Aorta (tissue), 5 donors: ENCODE measurements at regions not wholly inside any gene's neighbourhood (a gene's known extent, or its start where the extent isn't known, plus 50 kb on each side); places are given as distances from the start of the nearest gene placed in this dataset.

Source experiments
- ATAC-seq: fragments of 200-7000 bp; cut with Tn5 transposase; one replicate; pipeline ENCODE4 v1.9.1; 2022; ENCODE audit warnings: moderate library complexity; ENCODE audit not compliant: low FRiP score
- DNase-seq, 2 donors: peaks; one replicate each; pipeline ENCODE4 v3.0.0-alpha.2; 2020
- H3K27ac ChIP-seq, 2 donors: one replicate each; pipeline ENCODE4 v1.5.1; 2013; ENCODE audit warnings: low read length in 2 of 2, mild to moderate bottlenecking in 2 of 2, moderate library complexity in 2 of 2, control low read depth in 1 of 2, inconsistent platforms in 1 of 2, low read depth in 1 of 2
- H3K27me3 ChIP-seq, 2 donors: one replicate each; pipeline ENCODE4 v1.6.1; 2013; ENCODE audit warnings: control low read depth in 1 of 2, low read length in 1 of 2, mild to moderate bottlenecking in 1 of 2, moderate library complexity in 1 of 2; ENCODE audit not compliant: insufficient read depth in 2 of 2, control insufficient read depth in 1 of 2
- H3K36me3 ChIP-seq, 2 donors: one replicate each; pipeline ENCODE4 v1.6.1; 2013; ENCODE audit warnings: control low read depth in 1 of 2, low read length in 1 of 2, mild to moderate bottlenecking in 1 of 2; ENCODE audit not compliant: insufficient read depth in 2 of 2, control insufficient read depth in 1 of 2
- H3K4me1 ChIP-seq, 2 donors: one replicate each; pipeline ENCODE4 v1.6.1; 2013; ENCODE audit warnings: low read length in 2 of 2, control low read depth in 1 of 2, mild to moderate bottlenecking in 1 of 2, moderate library complexity in 1 of 2; ENCODE audit not compliant: insufficient read depth in 2 of 2, control insufficient read depth in 1 of 2
- H3K4me3 ChIP-seq, 2 donors: one replicate each; pipeline ENCODE4 v1.5.1; 2013; ENCODE audit warnings: low read length in 2 of 2, control low read depth in 1 of 2, mild to moderate bottlenecking in 1 of 2
- H3K9me3 ChIP-seq: one replicate; pipeline ENCODE4 v1.6.1; 2013; ENCODE audit warnings: mild to moderate bottlenecking, low read length; ENCODE audit not compliant: control insufficient read depth
- WGBS, 2 donors: extraction: QIAGEN DNeasy Blood & Tissue Kit; methylation state at CpG; one replicate each; pipeline ENCODE4 v1.1.7; 2013; 5-methylcytosine and 5-hydroxymethylcytosine counted together
- intact Hi-C, 2 donors: fragments of 100-400 bp; cut with DNase I; formaldehyde crosslinking; loops; one replicate each; pipeline versions ENCODE4 v1.14.2 to v1.15.0; 2022
- donor health status: healthy with polysubstance abuse.
- donor health status: Bipolar disorder and iron deficiency.
- donor health status: DM: no; HTN: no; CAD: no.
- donor health status: DM: no; HTN: no; CAD: no.
- donor health status: DM: yes; HTN: yes; CAD: no.

- no peak for ATAC-seq
- Histone ChIP-seq H3K4me3 (no peak overlapping the region), H3K27ac (no peak overlapping the region), H3K9me3 (peaks cover 1% of the 10 kb centered on the region), H3K36me3 (no peaks in the 10 kb centered on the region), H3K27me3 (no peaks in the 10 kb centered on the region), H3K4me1 (no peaks in the 10 kb centered on the region)
- no peak for DNase-seq
- intact Hi-C loops: no loop called here
- WGBS, 2 donors: 73 to 77% methylated on average over 1 of the region's 1 CpG
These were observed 258.4 kb upstream of the CACNA2D1 start for GRCh38 chr7:82701949-82702348.

GRCh38 chr7:82700741-82701140 lies 257.2 kb upstream of the CACNA2D1 start:
- no peak overlapping the region for H3K4me3 ChIP-seq
- H3K27ac ChIP-seq: no peak overlapping the region
- no peaks in the 10 kb centered on the region for H3K36me3 ChIP-seq
- ATAC-seq (no peak), DNase-seq (no peak)
- 58 to 70% methylated on average over 2 of the region's 2 CpGs for WGBS, 2 donors
- peaks cover 1% of the 10 kb centered on the region for H3K9me3 ChIP-seq
- H3K27me3 ChIP-seq: no peaks in the 10 kb centered on the region
- no peaks in the 10 kb centered on the region for H3K4me1 ChIP-seq
- intact Hi-C loops: no loop called here

- H3K36me3 ChIP-seq: no peaks in the 10 kb centered on the region
- peaks cover 1% of the 10 kb centered on the region for H3K9me3 ChIP-seq
- H3K4me3 ChIP-seq: no peak overlapping the region
- intact Hi-C loops: no loop called here
- no peak overlapping the region for H3K27ac ChIP-seq
- ATAC-seq: no peak
- H3K27me3 ChIP-seq: no peaks in the 10 kb centered on the region
- no peaks in the 10 kb centered on the region for H3K4me1 ChIP-seq
- WGBS, 2 donors: 64 to 66% methylated on average over 3 of the region's 3 CpGs
- no peak for DNase-seq
These were observed 256.2 kb upstream of the CACNA2D1 start for GRCh38 chr7:82699773-82700186.

GRCh38 chr7:82697897-82698296 lies 254.3 kb upstream of the CACNA2D1 start:
- ATAC-seq (no peak), DNase-seq (no peak)
- Histone ChIP-seq H3K9me3 (peaks cover 1% of the 10 kb centered on the region), H3K27ac (no peak overlapping the region), H3K36me3 (no peaks in the 10 kb centered on the region), H3K4me3 (no peak overlapping the region), H3K4me1 (no peaks in the 10 kb centered on the region), H3K27me3 (no peaks in the 10 kb centered on the region)
- WGBS, 2 donors: 87 to 94% methylated on average over 3 of the region's 3 CpGs
- intact Hi-C loops: no loop called here

GRCh38 chr7:82696631-82697030 lies 253.1 kb upstream of the CACNA2D1 start:
- Histone ChIP-seq H3K36me3 (no peaks in the 10 kb centered on the region), H3K4me3 (no peak overlapping the region), H3K9me3 (peaks cover 1% of the 10 kb centered on the region), H3K27ac (no peak overlapping the region), H3K4me1 (no peaks in the 10 kb centered on the region), H3K27me3 (no peaks in the 10 kb centered on the region)
- intact Hi-C loops: no loop called here
- ATAC-seq (no peak), DNase-seq (no peak)
- WGBS, 2 donors: 86% methylated on average over 3 of the region's 3 CpGs

- H3K4me3 ChIP-seq: no peak overlapping the region
- no peaks in the 10 kb centered on the region for H3K27me3 ChIP-seq
- intact Hi-C loops: no loop called here
- H3K27ac ChIP-seq: no peak overlapping the region
- ATAC-seq (no peak), DNase-seq (no peak)
- H3K9me3 ChIP-seq: peaks cover 2% of the 10 kb centered on the region
- no peaks in the 10 kb centered on the region for H3K4me1 ChIP-seq
- H3K36me3 ChIP-seq: no peaks in the 10 kb centered on the region
- 81 to 83% methylated on average over 5 of the region's 5 CpGs for WGBS, 2 donors
These were observed 250.4 kb upstream of the CACNA2D1 start for GRCh38 chr7:82694022-82694421.

- H3K9me3 ChIP-seq: peaks cover 2% of the 10 kb centered on the region
- H3K27ac ChIP-seq: no peak overlapping the region
- DNase-seq: no peak
- no peak overlapping the region for H3K4me3 ChIP-seq
- no peaks in the 10 kb centered on the region for H3K36me3 ChIP-seq
- whole genome bisulfite sequencing, 2 donors: 90 to 93% methylated on average over 7 of the region's 7 CpGs
- H3K4me1 ChIP-seq: no peaks in the 10 kb centered on the region
- intact Hi-C loops: no loop called here
- H3K27me3 ChIP-seq: no peaks in the 10 kb centered on the region
- ATAC-seq: no peak
These were observed 247.4 kb upstream of the CACNA2D1 start for GRCh38 chr7:82690929-82691328.

- Histone ChIP-seq H3K4me1 (no peaks in the 10 kb centered on the region), H3K36me3 (no peaks in the 10 kb centered on the region), H3K9me3 (no peaks in the 10 kb centered on the region), H3K27ac (no peak overlapping the region), H3K27me3 (no peaks in the 10 kb centered on the region), H3K4me3 (no peak overlapping the region)
- DNase-seq (no peak), ATAC-seq (no peak)
- 68 to 81% methylated on average over 1 of the region's 1 CpG for WGBS, 2 donors
- intact Hi-C loops: no loop called here
These were observed 241.6 kb upstream of the CACNA2D1 start for GRCh38 chr7:82685214-82685613.

- DNase-seq: no peak
- no peaks in the 10 kb centered on the region for H3K4me1 ChIP-seq
- WGBS, 2 donors: 46% methylated on average over 2 of the region's 2 CpGs
- no peak overlapping the region for H3K4me3 ChIP-seq
- intact Hi-C loops: no loop called here
- no peaks in the 10 kb centered on the region for H3K27me3 ChIP-seq
- H3K36me3 ChIP-seq: no peaks in the 10 kb centered on the region
- H3K9me3 ChIP-seq: no peaks in the 10 kb centered on the region
- no peak for ATAC-seq
- H3K27ac ChIP-seq: no peak overlapping the region
These were observed 235.1 kb upstream of the CACNA2D1 start for GRCh38 chr7:82678716-82679115.
